ENCODE measurements at regions not wholly inside any gene's neighbourhood (a gene's known extent, or its start where the extent isn't known, plus 50 kb on each side); places are given as distances from the start of the nearest gene placed in this dataset.

- no peak overlapping the region for H3K4me3 ChIP-seq (ENCODE audit: low read length)
- no peaks in the 10 kb centered on the region for H3K9me3 ChIP-seq (replicated peaks; ENCODE audit: control insufficient read depth, low read depth, low read length)
- no peak overlapping the region for H3K27ac ChIP-seq (ENCODE audit: low read length)
- no peaks in the 10 kb centered on the region for H3K27me3 ChIP-seq (ENCODE audit: control insufficient read depth, insufficient read depth, low read length)
- peaks cover 7% of the 10 kb centered on the region for H3K4me1 ChIP-seq (ENCODE audit: control insufficient read depth, insufficient read depth, low read length)
- 83% methylated on average over 5 of the region's 6 CpGs for WGBS (ENCODE audit: insufficient coverage)
- no peaks in the 10 kb centered on the region for H3K36me3 ChIP-seq (ENCODE audit: control insufficient read depth, insufficient read depth, low read length)
- DNase-seq, result no peak
These were observed 245.6 kb upstream of the FZD8 start for GRCh38 chr10:35887685-35888084.

DNA sequence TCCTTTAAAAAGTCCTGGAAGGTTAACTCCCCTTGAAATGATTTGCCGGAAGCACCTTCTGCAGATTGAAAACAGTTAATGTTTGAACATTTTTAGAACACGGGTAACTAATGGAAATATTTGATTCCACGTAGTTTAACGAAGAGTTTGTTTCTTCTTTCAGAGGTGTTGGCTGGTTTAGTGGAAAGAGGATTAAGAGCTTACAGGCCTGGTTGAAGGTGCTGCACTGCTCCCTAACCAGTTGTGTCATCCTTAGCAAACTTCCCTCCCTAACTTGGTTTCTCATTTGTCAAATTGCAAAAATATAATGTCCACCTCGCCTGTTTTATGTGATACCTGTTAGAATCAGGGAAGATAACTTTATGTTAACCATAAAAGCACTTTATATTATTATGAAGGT lies 243.0 kb upstream of the FZD8 start:
- H3K9me3 ChIP-seq (replicated peaks; ENCODE audit: control insufficient read depth, low read depth, low read length), result no peaks in the 10 kb centered on the region
- peak; percentile 43 for DNase-seq
- H3K4me3 ChIP-seq (ENCODE audit: low read length), result no peak overlapping the region
- peaks cover 6% of the 10 kb centered on the region for H3K4me1 ChIP-seq (ENCODE audit: control insufficient read depth, insufficient read depth, low read length)
- 70% methylated on average over 4 of the region's 5 CpGs for WGBS (ENCODE audit: insufficient coverage)
- H3K27me3 ChIP-seq (ENCODE audit: control insufficient read depth, insufficient read depth, low read length), result no peaks in the 10 kb centered on the region
- H3K27ac ChIP-seq (ENCODE audit: low read length), result no peak overlapping the region
- no peaks in the 10 kb centered on the region for H3K36me3 ChIP-seq (ENCODE audit: control insufficient read depth, insufficient read depth, low read length)

DNA sequence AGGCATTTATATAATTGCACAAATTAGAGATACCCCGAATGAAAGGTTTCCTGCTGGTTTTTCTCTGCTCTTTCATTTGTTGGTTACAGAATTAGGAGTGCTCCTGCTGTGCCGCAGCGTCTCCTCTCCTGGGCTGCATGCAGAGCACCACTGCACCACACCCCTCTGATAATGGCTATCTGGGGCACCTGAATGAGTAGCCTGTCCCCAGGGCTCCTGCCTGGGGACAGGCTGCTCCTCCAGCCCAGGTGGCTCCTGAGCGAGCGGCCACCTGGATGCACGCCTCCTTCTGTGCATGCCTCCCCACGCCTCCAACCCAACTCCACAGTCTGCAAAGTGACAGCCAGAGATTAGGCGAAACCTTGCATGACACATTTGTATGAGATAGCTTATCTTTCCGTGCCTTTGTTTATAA lies 242.6 kb upstream of the FZD8 start:
- Histone ChIP-seq H3K4me1 (ENCODE audit: control insufficient read depth, insufficient read depth, low read length) (peaks cover 2% of the 10 kb centered on the region), H3K27ac (ENCODE audit: low read length) (no peak overlapping the region), H3K27me3 (ENCODE audit: control insufficient read depth, insufficient read depth, low read length) (no peaks in the 10 kb centered on the region), H3K36me3 (ENCODE audit: control insufficient read depth, insufficient read depth, low read length) (no peaks in the 10 kb centered on the region), H3K4me3 (ENCODE audit: low read length) (no peak overlapping the region), H3K9me3 (replicated peaks; ENCODE audit: control insufficient read depth, low read depth, low read length) (no peaks in the 10 kb centered on the region)
- DNase-seq, result no peak
- 79% methylated on average over 5 of the region's 9 CpGs for WGBS (ENCODE audit: insufficient coverage)

- no peak for DNase-seq
- Histone ChIP-seq H3K9me3 (replicated peaks; ENCODE audit: control insufficient read depth, low read depth, low read length) (no peaks in the 10 kb centered on the region), H3K4me1 (ENCODE audit: control insufficient read depth, insufficient read depth, low read length) (no peaks in the 10 kb centered on the region), H3K27me3 (ENCODE audit: control insufficient read depth, insufficient read depth, low read length) (no peaks in the 10 kb centered on the region), H3K36me3 (ENCODE audit: control insufficient read depth, insufficient read depth, low read length) (no peaks in the 10 kb centered on the region), H3K4me3 (ENCODE audit: low read length) (no peak overlapping the region), H3K27ac (ENCODE audit: low read length) (no peak overlapping the region)
- 68% methylated on average over 8 of the region's 9 CpGs for WGBS (ENCODE audit: insufficient coverage)
These were observed 240.5 kb upstream of the FZD8 start for GRCh38 chr10:35882422-35883150.

- Histone ChIP-seq H3K27ac (ENCODE audit: low read length) (no peak overlapping the region), H3K27me3 (ENCODE audit: control insufficient read depth, insufficient read depth, low read length) (no peaks in the 10 kb centered on the region), H3K4me3 (ENCODE audit: low read length) (no peak overlapping the region), H3K9me3 (replicated peaks; ENCODE audit: control insufficient read depth, low read depth, low read length) (no peaks in the 10 kb centered on the region), H3K36me3 (ENCODE audit: control insufficient read depth, insufficient read depth, low read length) (no peaks in the 10 kb centered on the region), H3K4me1 (ENCODE audit: control insufficient read depth, insufficient read depth, low read length) (no peaks in the 10 kb centered on the region)
- no peak for DNase-seq
- WGBS (ENCODE audit: insufficient coverage), result no CpG with 5 or more reads among the region's 2 CpGs
These were observed 239.2 kb upstream of the FZD8 start for GRCh38 chr10:35881320-35881719.

DNA sequence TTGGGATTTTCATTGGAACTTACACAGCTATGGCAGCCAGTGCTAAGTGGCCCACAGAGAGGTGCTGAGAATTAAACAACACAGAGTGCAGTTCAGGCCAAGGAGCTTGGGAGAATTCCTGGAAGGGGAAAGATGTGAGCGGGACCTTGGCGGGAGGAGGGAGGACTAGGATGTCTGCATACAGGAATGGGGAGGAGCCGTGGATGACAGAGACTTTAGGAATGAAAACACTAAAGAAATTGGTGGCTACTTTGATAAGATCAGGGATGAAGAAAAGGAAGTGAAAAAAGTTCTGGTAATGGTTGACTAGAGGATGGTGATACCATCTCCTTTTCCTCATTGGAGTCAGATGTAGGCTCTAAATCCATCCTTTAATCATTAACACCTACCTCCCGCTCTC lies 234.2 kb upstream of the FZD8 start:
- WGBS (ENCODE audit: insufficient coverage), result 43% methylated on average over 3 of the region's 4 CpGs
- Histone ChIP-seq H3K9me3 (replicated peaks; ENCODE audit: control insufficient read depth, low read depth, low read length) (peaks cover 2% of the 10 kb centered on the region), H3K27me3 (ENCODE audit: control insufficient read depth, insufficient read depth, low read length) (no peaks in the 10 kb centered on the region), H3K4me3 (ENCODE audit: low read length) (no peak overlapping the region), H3K36me3 (ENCODE audit: control insufficient read depth, insufficient read depth, low read length) (no peaks in the 10 kb centered on the region), H3K27ac (ENCODE audit: low read length) (no peak overlapping the region), H3K4me1 (ENCODE audit: control insufficient read depth, insufficient read depth, low read length) (peaks cover 38% of the 10 kb centered on the region)
- peak; percentile 77 for DNase-seq

- DNase-seq, result peak; percentile 60
- Histone ChIP-seq H3K9me3 (replicated peaks; ENCODE audit: control insufficient read depth, low read depth, low read length) (peaks cover 2% of the 10 kb centered on the region), H3K27ac (ENCODE audit: low read length) (peak overlapping the region; percentile 21), H3K4me1 (ENCODE audit: control insufficient read depth, insufficient read depth, low read length) (peaks cover 43% of the 10 kb centered on the region), H3K4me3 (ENCODE audit: low read length) (no peak overlapping the region), H3K27me3 (ENCODE audit: control insufficient read depth, insufficient read depth, low read length) (no peaks in the 10 kb centered on the region), H3K36me3 (ENCODE audit: control insufficient read depth, insufficient read depth, low read length) (no peaks in the 10 kb centered on the region)
- WGBS (ENCODE audit: insufficient coverage), result 51% methylated on average over 6 of the region's 10 CpGs
These were observed 233.1 kb upstream of the FZD8 start for GRCh38 chr10:35875016-35875676.

DNA sequence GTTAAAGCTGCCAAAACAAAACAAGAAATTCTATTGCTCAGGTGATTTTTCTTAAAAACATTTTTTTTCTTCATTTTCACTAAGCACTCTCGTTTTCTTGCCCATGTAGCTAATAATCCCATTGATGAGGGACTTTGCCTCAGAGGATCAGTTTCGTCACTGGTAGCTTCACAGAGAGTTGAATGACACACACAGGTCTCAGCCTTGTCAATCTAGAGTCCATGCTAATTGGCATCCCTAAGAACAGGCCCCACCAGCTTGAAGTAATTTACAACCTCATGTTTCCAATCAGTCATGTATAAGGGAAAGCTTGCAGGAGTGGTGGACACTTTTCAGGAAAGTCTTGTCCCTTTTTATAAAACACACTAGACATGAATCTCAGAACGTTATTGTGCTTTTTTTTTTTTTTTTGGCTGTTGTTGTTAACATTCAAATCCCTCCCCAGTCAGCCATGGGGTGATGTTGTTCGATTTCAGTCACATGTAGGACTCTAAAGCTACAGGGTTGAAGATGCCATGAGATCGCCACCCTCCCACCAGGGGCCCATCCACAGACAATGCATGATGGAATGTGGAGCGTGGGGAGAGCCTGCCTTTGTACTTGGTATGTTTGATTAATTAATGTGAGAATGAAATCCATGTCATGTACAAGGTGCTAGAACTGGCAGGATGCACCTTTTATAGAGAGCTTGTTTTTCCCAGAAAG lies 232.4 kb upstream of the FZD8 start:
- WGBS (ENCODE audit: insufficient coverage), result 90% methylated on average over 2 of the region's 6 CpGs
- H3K4me1 ChIP-seq (ENCODE audit: control insufficient read depth, insufficient read depth, low read length), result peaks cover 43% of the 10 kb centered on the region
- H3K9me3 ChIP-seq (replicated peaks; ENCODE audit: control insufficient read depth, low read depth, low read length), result peaks cover 2% of the 10 kb centered on the region
- peak overlapping the region; percentile 21 for H3K27ac ChIP-seq (ENCODE audit: low read length)
- no peak overlapping the region for H3K4me3 ChIP-seq (ENCODE audit: low read length)
- H3K27me3 ChIP-seq (ENCODE audit: control insufficient read depth, insufficient read depth, low read length), result no peaks in the 10 kb centered on the region
- no peak for DNase-seq
- no peaks in the 10 kb centered on the region for H3K36me3 ChIP-seq (ENCODE audit: control insufficient read depth, insufficient read depth, low read length)

- Histone ChIP-seq H3K4me3 (ENCODE audit: low read length) (no peak overlapping the region), H3K27ac (ENCODE audit: low read length) (peak overlapping the region; percentile 48), H3K9me3 (replicated peaks; ENCODE audit: control insufficient read depth, low read depth, low read length) (peaks cover 2% of the 10 kb centered on the region), H3K4me1 (ENCODE audit: control insufficient read depth, insufficient read depth, low read length) (peaks cover 43% of the 10 kb centered on the region), H3K36me3 (ENCODE audit: control insufficient read depth, insufficient read depth, low read length) (no peaks in the 10 kb centered on the region), H3K27me3 (ENCODE audit: control insufficient read depth, insufficient read depth, low read length) (no peaks in the 10 kb centered on the region)
- peak; percentile 70 for DNase-seq
- 60% methylated on average over 5 of the region's 6 CpGs for WGBS (ENCODE audit: insufficient coverage)
These were observed 230.6 kb upstream of the FZD8 start for GRCh38 chr10:35872671-35873070.

GRCh38 chr10:35870665-35871310 lies 228.7 kb upstream of the FZD8 start:
- Histone ChIP-seq H3K4me3 (ENCODE audit: low read length) (no peak overlapping the region), H3K36me3 (ENCODE audit: control insufficient read depth, insufficient read depth, low read length) (no peaks in the 10 kb centered on the region), H3K4me1 (ENCODE audit: control insufficient read depth, insufficient read depth, low read length) (peaks cover 38% of the 10 kb centered on the region), H3K27ac (ENCODE audit: low read length) (peak overlapping the region; percentile 49), H3K9me3 (replicated peaks; ENCODE audit: control insufficient read depth, low read depth, low read length) (peaks cover 2% of the 10 kb centered on the region), H3K27me3 (ENCODE audit: control insufficient read depth, insufficient read depth, low read length) (no peaks in the 10 kb centered on the region)
- no CpG with 5 or more reads among the region's 5 CpGs for WGBS (ENCODE audit: insufficient coverage)
- peak; percentile 55 for DNase-seq

Measured in muscle of leg (tissue), 3 donors.